Endodermal cell (in vitro differentiated cells): ENCODE measurements at regions not wholly inside any gene's neighbourhood (a gene's known extent, or its start where the extent isn't known, plus 50 kb on each side); places are given as distances from the start of the nearest gene placed in this dataset.

Experiments used
- DNase-seq: peaks from one replicate; pipeline ENCODE4 v3.0.0-alpha.2; 2017
- H3K27ac ChIP-seq: 2 replicates; pipeline ENCODE4 v1.5.1; 2013; ENCODE audit warnings: mild to moderate bottlenecking, low read depth, low read length, moderate library complexity
- H3K27me3 ChIP-seq: 2 replicates; pipeline ENCODE4 v1.6.1; 2013; ENCODE audit warnings: mild to moderate bottlenecking, low read length, moderate library complexity; ENCODE audit not compliant: insufficient read depth, control insufficient read depth, poor library complexity, severe bottlenecking
- H3K36me3 ChIP-seq: 2 replicates; pipeline ENCODE4 v1.7.0; 2013; ENCODE audit warnings: mild to moderate bottlenecking, low read length, moderate library complexity; ENCODE audit not compliant: control insufficient read depth, insufficient read depth
- H3K4me1 ChIP-seq: one replicate; pipeline ENCODE4 v1.7.0; 2013; ENCODE audit warnings: low read length; ENCODE audit not compliant: control insufficient read depth, insufficient read depth
- H3K4me3 ChIP-seq: 2 replicates; pipeline ENCODE4 v1.5.1; 2013; ENCODE audit warnings: mild to moderate bottlenecking, low read length, moderate library complexity
- H3K9ac ChIP-seq: 2 replicates; pipeline ENCODE4 v1.6.1; 2013; ENCODE audit warnings: mild to moderate bottlenecking, low read length, moderate library complexity; ENCODE audit not compliant: poor library complexity, severe bottlenecking; ENCODE audit errors: extremely low read depth
- H3K9me3 ChIP-seq: 2 replicates; pipeline ENCODE4 v1.6.1; 2013; ENCODE audit warnings: mild to moderate bottlenecking, low read length, moderate library complexity; ENCODE audit not compliant: control insufficient read depth
- H3K27ac Mint-ChIP-seq: 2 replicates; pipeline ENCODE4 v1.8.0; 2020; ENCODE audit warnings: mixed read lengths
- H3K27me3 Mint-ChIP-seq: 2 replicates; pipeline ENCODE4 v1.8.0; 2021; ENCODE audit warnings: mild to moderate bottlenecking, mixed read lengths; ENCODE audit not compliant: insufficient read depth
- H3K36me3 Mint-ChIP-seq: 2 replicates; pipeline ENCODE4 v1.8.0; 2020; ENCODE audit warnings: low read depth, mixed read lengths
- H3K4me1 Mint-ChIP-seq: 2 replicates; pipeline ENCODE4 v1.8.0; 2020; ENCODE audit warnings: mixed read lengths
- H3K4me3 Mint-ChIP-seq: 2 replicates; pipeline ENCODE4 v1.8.0; 2020; ENCODE audit warnings: mild to moderate bottlenecking, moderate library complexity, mixed read lengths
- H3K9me3 Mint-ChIP-seq: 2 replicates; pipeline ENCODE4 v1.8.0; 2020; ENCODE audit warnings: mild to moderate bottlenecking, mixed read lengths
- WGBS, 2 experiments: methylation state at CpG; one replicate each; pipeline versions ENCODE4 v1.1.5 to v1.1.7; 2013; ENCODE audit warnings: missing lambda C conversion rate in 2 of 2, mixed read lengths in 1 of 2; ENCODE audit not compliant: insufficient coverage in 1 of 2, insufficient read length in 1 of 2; 5-methylcytosine and 5-hydroxymethylcytosine counted together
- TF ChIP-seq, protein P1 (sequence below): fragments of 200-600 bp; sonication (generic); conservative IDR thresholded peaks from 2 replicates; pipeline ENCODE4 v1.5.0; 2021; ENCODE audit warnings: antibody characterized with exemption, mild to moderate bottlenecking

DNA sequence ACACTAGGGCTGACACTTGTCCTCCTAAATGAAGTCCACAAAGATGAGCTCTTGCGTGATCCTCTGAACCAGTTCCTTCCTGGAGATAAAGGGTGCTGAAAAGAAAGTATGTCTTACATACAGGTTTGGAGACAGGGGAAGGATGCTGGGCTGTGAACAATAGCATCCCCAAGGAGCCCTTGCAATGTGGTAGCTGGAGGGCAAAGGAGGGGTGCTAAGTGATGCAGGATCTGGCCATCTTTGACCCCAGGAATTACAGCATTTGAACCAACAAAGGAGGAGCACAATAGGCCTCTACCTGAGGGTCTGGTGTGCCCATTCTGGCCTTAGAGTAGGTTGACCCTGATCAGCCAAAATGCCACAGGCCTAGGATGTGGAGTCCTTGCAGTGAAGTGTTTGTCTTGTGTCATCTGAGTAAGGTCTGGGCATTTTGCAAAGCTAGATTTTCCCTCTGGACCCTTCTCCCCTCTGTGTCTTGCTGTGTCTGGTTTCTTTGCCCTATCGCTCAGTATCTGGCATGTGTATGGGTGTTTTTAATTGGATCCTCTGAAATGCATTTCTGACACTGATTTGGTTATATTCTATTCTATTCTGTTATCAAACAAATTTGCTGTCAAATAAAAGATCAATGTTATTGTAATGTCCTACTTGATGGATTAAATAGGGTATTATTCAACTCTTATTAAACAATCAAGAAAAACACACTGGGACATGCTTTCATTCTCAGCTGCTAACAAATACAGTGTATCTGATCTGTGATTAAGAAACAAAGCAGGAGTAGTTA lies 364.8 kb upstream of the MEIS1 start:
- Mint-ChIP-seq H3K27ac (no peak overlapping the region), H3K36me3 (no peaks in the 10 kb centered on the region), H3K4me1 (peaks cover 11% of the 10 kb centered on the region), H3K4me3 (no peak overlapping the region), H3K9me3 (no peaks in the 10 kb centered on the region), H3K27me3 (peaks cover 11% of the 10 kb centered on the region)
- H3K4me3 ChIP-seq: no peak overlapping the region
- peak overlapping the region; percentile 15 for H3K27ac ChIP-seq
- no peak for DNase-seq
- no peaks in the 10 kb centered on the region for H3K4me1 ChIP-seq
- no peaks in the 10 kb centered on the region for H3K27me3 ChIP-seq
- TF ChIP-seq, protein P1, sequence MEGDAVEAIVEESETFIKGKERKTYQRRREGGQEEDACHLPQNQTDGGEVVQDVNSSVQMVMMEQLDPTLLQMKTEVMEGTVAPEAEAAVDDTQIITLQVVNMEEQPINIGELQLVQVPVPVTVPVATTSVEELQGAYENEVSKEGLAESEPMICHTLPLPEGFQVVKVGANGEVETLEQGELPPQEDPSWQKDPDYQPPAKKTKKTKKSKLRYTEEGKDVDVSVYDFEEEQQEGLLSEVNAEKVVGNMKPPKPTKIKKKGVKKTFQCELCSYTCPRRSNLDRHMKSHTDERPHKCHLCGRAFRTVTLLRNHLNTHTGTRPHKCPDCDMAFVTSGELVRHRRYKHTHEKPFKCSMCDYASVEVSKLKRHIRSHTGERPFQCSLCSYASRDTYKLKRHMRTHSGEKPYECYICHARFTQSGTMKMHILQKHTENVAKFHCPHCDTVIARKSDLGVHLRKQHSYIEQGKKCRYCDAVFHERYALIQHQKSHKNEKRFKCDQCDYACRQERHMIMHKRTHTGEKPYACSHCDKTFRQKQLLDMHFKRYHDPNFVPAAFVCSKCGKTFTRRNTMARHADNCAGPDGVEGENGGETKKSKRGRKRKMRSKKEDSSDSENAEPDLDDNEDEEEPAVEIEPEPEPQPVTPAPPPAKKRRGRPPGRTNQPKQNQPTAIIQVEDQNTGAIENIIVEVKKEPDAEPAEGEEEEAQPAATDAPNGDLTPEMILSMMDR: no peak
- H3K9me3 ChIP-seq: no peaks in the 10 kb centered on the region
- H3K9ac ChIP-seq: no peak overlapping the region
- 98% methylated on average over 1 of the region's 2 CpGs; no CpG with 5 or more reads in 1 of the 2 experiments for WGBS, 2 experiments
- H3K36me3 ChIP-seq: no peaks in the 10 kb centered on the region

DNA sequence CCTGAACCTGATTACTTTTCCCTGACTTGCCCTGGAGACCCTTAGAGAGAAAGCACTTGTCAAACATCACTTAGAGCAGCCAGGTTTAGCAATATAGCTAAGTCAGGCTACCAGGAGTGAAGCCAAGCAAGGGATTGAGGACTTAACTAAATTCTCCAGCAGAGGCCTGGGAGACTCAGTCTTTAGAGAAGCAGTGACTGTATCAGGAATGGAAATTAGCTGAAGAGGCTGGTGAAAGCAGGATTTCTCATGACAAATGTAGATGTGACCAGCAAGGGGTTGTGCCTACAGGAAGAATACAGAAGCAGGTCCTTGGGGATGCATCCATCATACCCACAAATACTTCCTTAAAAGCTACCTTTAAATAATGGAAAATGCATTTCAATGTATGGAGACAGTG lies 368.9 kb upstream of the MEIS1 start:
- Mint-ChIP-seq H3K36me3 (no peaks in the 10 kb centered on the region), H3K4me3 (no peak overlapping the region), H3K27me3 (peaks cover 2% of the 10 kb centered on the region), H3K9me3 (no peaks in the 10 kb centered on the region), H3K27ac (no peak overlapping the region), H3K4me1 (peaks cover 11% of the 10 kb centered on the region)
- TF ChIP-seq, protein P1: no peak
- H3K27me3 ChIP-seq: no peaks in the 10 kb centered on the region
- no peaks in the 10 kb centered on the region for H3K36me3 ChIP-seq
- H3K4me3 ChIP-seq: no peak overlapping the region
- no peak overlapping the region for H3K27ac ChIP-seq
- DNase-seq: no peak
- H3K4me1 ChIP-seq: no peaks in the 10 kb centered on the region
- H3K9me3 ChIP-seq: no peaks in the 10 kb centered on the region
- no peak overlapping the region for H3K9ac ChIP-seq

DNA sequence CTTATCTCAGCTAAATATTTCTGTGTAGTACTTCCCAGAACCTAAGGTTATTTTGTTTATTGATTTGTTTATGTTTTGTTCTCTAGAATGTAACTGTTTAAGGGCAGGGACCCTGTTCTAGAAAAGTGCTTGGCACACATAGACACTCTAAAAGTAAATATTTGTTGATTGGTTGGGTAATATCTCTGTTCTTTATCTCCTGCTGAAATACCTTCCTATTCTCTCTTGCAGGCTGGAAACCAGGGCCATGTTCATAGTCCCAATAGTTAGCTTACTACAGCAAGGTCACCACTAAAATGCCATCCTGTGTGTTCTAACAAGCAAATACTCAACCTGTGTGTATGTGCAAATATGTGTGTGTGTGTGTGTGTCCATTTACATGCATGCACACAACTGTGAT lies 375.6 kb upstream of the MEIS1 start:
- Mint-ChIP-seq H3K27me3 (no peaks in the 10 kb centered on the region), H3K27ac (no peak overlapping the region), H3K9me3 (no peaks in the 10 kb centered on the region), H3K4me3 (no peak overlapping the region), H3K4me1 (no peaks in the 10 kb centered on the region), H3K36me3 (no peaks in the 10 kb centered on the region)
- no peaks in the 10 kb centered on the region for H3K9me3 ChIP-seq
- no peak overlapping the region for H3K27ac ChIP-seq
- H3K36me3 ChIP-seq: no peaks in the 10 kb centered on the region
- TF ChIP-seq, protein P1: no peak
- H3K4me3 ChIP-seq: no peak overlapping the region
- H3K4me1 ChIP-seq: no peaks in the 10 kb centered on the region
- H3K27me3 ChIP-seq: no peaks in the 10 kb centered on the region
- DNase-seq: no peak
- H3K9ac ChIP-seq: no peak overlapping the region
